ENCODE measurements at regions not wholly inside any gene's neighbourhood (a gene's known extent, or its start where the extent isn't known, plus 50 kb on each side); places are given as distances from the start of the nearest gene placed in this dataset.

DNA sequence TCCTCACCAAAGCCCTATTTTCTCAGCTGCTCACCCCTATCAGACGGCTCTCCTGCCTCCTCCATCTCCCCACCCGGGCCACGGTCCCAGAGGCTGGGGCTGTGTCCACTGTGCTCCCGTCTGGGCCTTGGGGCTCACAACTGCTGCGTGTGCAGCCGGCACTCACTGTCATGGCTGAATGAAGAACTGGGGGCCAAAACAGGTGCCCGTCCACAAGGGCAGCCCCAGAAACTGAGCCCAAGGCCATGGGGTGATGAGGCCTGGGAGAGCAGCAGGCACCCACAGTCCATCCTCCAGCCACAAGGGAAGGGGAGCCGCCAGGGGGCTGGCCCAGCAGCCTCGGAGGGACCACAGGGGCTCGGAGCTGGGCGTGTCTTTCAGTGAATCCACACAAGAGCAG lies 159.5 kb downstream of the DLL1 start:
- H3K4me3 Mint-ChIP-seq: no peak overlapping the region
- no peaks in the 10 kb centered on the region for H3K27me3 Mint-ChIP-seq (ENCODE audit: low read depth)
- no peaks in the 10 kb centered on the region for H3K4me1 Mint-ChIP-seq (ENCODE audit: low read depth)
- no peak overlapping the region for H3K27ac Mint-ChIP-seq
- no peaks in the 10 kb centered on the region for H3K9me3 Mint-ChIP-seq
- H3K36me3 Mint-ChIP-seq (ENCODE audit: low read depth): no peaks in the 10 kb centered on the region
- DNase-seq (ENCODE audit: low spot score): no peak

DNA sequence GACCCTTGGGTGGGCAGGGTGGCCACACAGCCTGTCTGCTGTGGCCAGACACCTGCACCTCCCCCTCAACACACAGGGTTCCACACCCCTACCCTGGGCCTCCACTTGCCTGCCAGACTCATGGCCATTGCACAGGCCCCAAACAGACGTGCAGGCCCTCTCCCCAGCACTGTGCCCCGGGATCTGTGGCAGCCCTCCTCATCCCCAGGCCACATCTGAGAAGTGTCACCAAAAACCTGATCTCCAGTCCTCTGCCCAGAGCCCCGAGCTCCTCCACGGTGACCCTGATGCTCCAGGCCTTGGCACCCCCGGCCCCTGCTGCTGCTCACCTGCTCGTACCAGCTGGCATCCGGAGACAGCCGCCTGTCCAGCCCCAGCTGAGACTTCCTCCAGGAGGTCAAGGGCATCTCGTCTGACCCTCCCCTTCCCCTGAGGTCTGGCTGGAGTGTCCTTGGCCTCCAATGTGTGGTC lies 160.1 kb downstream of the DLL1 start:
- DNase-seq (ENCODE audit: low spot score): no peak
- Mint-ChIP-seq H3K27ac (no peak overlapping the region), H3K4me1 (ENCODE audit: low read depth) (no peaks in the 10 kb centered on the region), H3K4me3 (no peak overlapping the region), H3K27me3 (ENCODE audit: low read depth) (no peaks in the 10 kb centered on the region), H3K9me3 (no peaks in the 10 kb centered on the region), H3K36me3 (ENCODE audit: low read depth) (no peaks in the 10 kb centered on the region)

GRCh38 chr6:170130201-170130621 lies 160.7 kb downstream of the DLL1 start:
- DNase-seq (ENCODE audit: low spot score): no peak
- H3K36me3 Mint-ChIP-seq (ENCODE audit: low read depth): no peaks in the 10 kb centered on the region
- no peak overlapping the region for H3K27ac Mint-ChIP-seq
- H3K27me3 Mint-ChIP-seq (ENCODE audit: low read depth): no peaks in the 10 kb centered on the region
- no peaks in the 10 kb centered on the region for H3K4me1 Mint-ChIP-seq (ENCODE audit: low read depth)
- H3K4me3 Mint-ChIP-seq: no peak overlapping the region
- no peaks in the 10 kb centered on the region for H3K9me3 Mint-ChIP-seq

DNA sequence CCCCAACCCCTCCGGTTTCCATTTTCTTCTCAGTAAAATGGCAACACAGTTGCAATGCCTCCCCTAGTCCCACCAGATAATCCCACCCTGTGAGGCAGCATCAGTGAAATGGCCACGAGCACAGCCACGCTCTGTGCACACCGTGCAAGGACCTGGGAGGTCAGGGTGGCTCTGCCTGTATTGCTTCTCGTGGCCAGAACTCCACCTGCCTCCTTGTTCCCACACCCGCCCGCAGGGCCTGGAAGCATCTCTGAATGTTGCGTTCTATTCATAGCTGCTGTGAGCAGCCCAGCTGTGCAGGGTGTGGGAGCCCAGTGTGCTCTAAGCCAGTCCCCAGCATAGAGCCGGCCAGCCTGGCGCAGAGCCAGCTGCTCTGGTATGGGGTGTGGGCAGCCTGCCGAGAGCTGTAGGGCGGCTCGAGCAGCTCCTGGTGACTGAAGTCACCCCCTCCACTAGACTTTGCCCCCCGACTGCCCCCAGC lies 161.1 kb downstream of the DLL1 start:
- Mint-ChIP-seq H3K36me3 (ENCODE audit: low read depth) (no peaks in the 10 kb centered on the region), H3K27ac (no peak overlapping the region), H3K27me3 (ENCODE audit: low read depth) (no peaks in the 10 kb centered on the region), H3K9me3 (no peaks in the 10 kb centered on the region), H3K4me1 (ENCODE audit: low read depth) (no peaks in the 10 kb centered on the region), H3K4me3 (no peak overlapping the region)
- no peak for DNase-seq (ENCODE audit: low spot score)

- DNase-seq (ENCODE audit: low spot score): no peak
- Mint-ChIP-seq H3K36me3 (ENCODE audit: low read depth) (no peaks in the 10 kb centered on the region), H3K27me3 (ENCODE audit: low read depth) (no peaks in the 10 kb centered on the region), H3K9me3 (no peaks in the 10 kb centered on the region), H3K4me1 (ENCODE audit: low read depth) (no peaks in the 10 kb centered on the region), H3K27ac (no peak overlapping the region), H3K4me3 (no peak overlapping the region)
Observed at GRCh38 chr6:170128811-170129681, 161.8 kb downstream of the DLL1 start.

GRCh38 chr6:170128346-170128745 lies 162.5 kb downstream of the DLL1 start:
- Mint-ChIP-seq H3K36me3 (ENCODE audit: low read depth) (no peaks in the 10 kb centered on the region), H3K27me3 (ENCODE audit: low read depth) (no peaks in the 10 kb centered on the region), H3K27ac (no peak overlapping the region), H3K4me3 (no peak overlapping the region), H3K4me1 (ENCODE audit: low read depth) (no peaks in the 10 kb centered on the region), H3K9me3 (no peaks in the 10 kb centered on the region)
- no peak for DNase-seq (ENCODE audit: low spot score)

- Mint-ChIP-seq H3K9me3 (no peaks in the 10 kb centered on the region), H3K27ac (no peak overlapping the region), H3K4me3 (no peak overlapping the region), H3K4me1 (ENCODE audit: low read depth) (no peaks in the 10 kb centered on the region), H3K27me3 (ENCODE audit: low read depth) (no peaks in the 10 kb centered on the region), H3K36me3 (ENCODE audit: low read depth) (no peaks in the 10 kb centered on the region)
- DNase-seq (ENCODE audit: low spot score): no peak
Observed at GRCh38 chr6:170127151-170127550, 163.7 kb downstream of the DLL1 start.

DNA sequence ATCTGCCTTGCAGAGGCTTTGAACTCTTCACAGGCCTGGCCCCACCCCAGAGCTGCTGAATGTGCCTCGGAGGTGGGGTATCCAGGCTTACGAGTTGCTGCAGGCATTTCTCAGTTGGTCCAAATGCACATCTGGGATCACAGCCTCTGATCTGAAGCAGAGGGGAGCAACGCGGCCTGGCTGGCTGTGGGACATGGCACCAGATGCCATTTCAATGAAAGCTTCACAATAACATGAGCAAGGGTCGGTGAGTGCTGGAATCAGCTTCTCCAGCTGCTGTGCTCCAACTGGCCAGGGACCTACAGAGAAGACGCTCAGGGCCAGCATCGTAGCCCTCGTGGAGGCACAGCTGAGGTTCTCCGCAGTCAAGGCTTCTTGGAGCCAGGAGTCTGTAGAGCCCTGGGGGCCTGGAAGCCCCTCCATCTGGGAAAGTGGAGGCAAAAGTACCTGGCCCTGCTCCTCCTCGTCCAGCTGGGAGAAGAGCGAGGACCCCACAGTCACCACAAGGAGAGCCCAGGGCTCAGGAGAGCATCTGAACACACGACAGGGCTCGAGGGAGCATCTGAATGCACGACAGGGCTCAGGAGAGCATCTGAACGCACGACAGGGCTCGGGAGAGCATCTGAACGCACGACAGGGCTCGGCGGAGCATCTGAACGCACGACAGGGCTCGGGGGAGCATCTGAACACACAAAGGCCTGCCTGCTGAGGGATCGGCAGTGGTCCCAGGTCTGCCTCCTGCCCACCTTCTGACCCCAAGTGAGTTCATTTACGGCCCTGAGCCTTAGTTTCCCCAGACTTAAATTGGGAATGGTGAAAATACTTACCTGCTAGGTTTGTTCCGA lies 165.2 kb downstream of the DLL1 start:
- H3K27me3 Mint-ChIP-seq (ENCODE audit: low read depth): peaks cover 3% of the 10 kb centered on the region
- no peak for DNase-seq (ENCODE audit: low spot score)
- H3K27ac Mint-ChIP-seq: no peak overlapping the region
- no peaks in the 10 kb centered on the region for H3K36me3 Mint-ChIP-seq (ENCODE audit: low read depth)
- no peaks in the 10 kb centered on the region for H3K4me1 Mint-ChIP-seq (ENCODE audit: low read depth)
- H3K9me3 Mint-ChIP-seq: peaks cover 10% of the 10 kb centered on the region
- H3K4me3 Mint-ChIP-seq: no peak overlapping the region

- peaks cover 17% of the 10 kb centered on the region for H3K9me3 Mint-ChIP-seq
- no peaks in the 10 kb centered on the region for H3K4me1 Mint-ChIP-seq (ENCODE audit: low read depth)
- H3K27ac Mint-ChIP-seq: no peak overlapping the region
- H3K36me3 Mint-ChIP-seq (ENCODE audit: low read depth): peaks cover 3% of the 10 kb centered on the region
- peaks cover 3% of the 10 kb centered on the region for H3K27me3 Mint-ChIP-seq (ENCODE audit: low read depth)
- no peak overlapping the region for H3K4me3 Mint-ChIP-seq
- no peak for DNase-seq (ENCODE audit: low spot score)
Observed at GRCh38 chr6:170124836-170125235, 166.0 kb downstream of the DLL1 start.

- Mint-ChIP-seq H3K36me3 (ENCODE audit: low read depth) (peaks cover 3% of the 10 kb centered on the region), H3K27ac (no peak overlapping the region), H3K4me3 (no peak overlapping the region), H3K27me3 (ENCODE audit: low read depth) (peaks cover 3% of the 10 kb centered on the region), H3K4me1 (ENCODE audit: low read depth) (no peaks in the 10 kb centered on the region), H3K9me3 (peaks cover 23% of the 10 kb centered on the region)
- DNase-seq (ENCODE audit: low spot score): no peak
Observed at GRCh38 chr6:170124150-170124549, 166.7 kb downstream of the DLL1 start.

DNA sequence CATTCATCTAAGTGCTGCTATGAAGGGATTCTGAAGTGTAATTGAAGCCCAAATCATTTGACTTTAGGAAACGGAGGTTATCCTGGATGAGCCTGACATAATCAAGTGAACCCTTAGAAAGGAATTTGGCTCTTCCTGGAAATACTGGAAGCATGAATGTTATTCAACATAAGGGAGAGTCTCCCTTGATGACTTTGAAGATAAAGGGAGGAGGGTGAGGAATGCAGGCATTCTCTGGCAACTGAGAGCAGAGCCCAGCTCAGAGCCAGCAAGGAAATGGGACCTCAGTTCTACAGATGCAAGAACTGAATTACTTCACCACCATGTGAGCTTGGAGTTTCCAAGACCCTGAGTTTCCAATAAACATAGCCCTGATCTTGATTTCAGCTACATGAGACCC lies 168.2 kb downstream of the DLL1 start:
- no peak overlapping the region for H3K4me3 Mint-ChIP-seq
- peaks cover 3% of the 10 kb centered on the region for H3K36me3 Mint-ChIP-seq (ENCODE audit: low read depth)
- DNase-seq (ENCODE audit: low spot score): no peak
- H3K27ac Mint-ChIP-seq: no peak overlapping the region
- H3K4me1 Mint-ChIP-seq (ENCODE audit: low read depth): no peaks in the 10 kb centered on the region
- H3K9me3 Mint-ChIP-seq: peaks cover 25% of the 10 kb centered on the region
- peaks cover 3% of the 10 kb centered on the region for H3K27me3 Mint-ChIP-seq (ENCODE audit: low read depth)

DNA sequence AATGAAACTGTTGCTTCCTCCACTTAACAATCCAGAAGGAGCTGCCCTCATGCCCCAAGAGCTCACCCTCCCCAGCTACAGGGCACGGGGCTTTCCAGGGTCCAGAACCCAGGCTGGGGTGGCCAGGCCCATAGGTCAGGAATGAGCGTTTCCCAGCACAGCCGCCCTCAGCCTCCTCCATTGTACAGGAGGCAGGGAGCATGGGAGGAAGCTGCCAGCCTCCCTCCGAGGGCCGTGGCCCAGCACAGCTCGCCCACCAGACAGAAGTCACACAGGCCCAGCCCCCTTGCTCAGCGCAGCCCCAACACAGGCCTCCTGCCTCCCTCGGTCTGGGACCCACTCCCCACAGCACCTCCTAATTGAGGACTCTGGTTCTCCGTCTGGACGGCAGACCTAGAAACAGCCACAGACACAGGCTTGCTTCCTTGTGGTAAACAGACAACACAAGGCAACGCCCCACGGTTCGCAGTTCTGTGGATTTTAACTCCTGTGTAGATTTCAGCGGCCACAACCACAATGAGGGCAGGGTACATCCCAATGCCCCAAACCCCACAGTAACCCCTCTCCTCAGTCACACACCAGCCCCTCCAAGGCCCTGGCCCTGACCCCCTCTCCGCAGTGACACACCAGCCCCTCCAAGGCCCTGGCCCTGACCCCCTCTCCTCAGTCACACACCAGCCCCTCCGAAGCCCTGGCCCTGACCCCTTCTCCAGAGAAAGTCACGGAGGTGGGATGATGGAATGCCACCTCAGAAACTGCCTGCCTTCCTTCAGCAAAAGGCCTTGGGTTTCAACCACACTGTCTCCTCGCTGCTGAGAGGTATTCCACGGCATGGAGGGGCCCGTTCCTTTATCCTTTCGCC lies 173.5 kb downstream of the DLL1 start:
- Mint-ChIP-seq H3K36me3 (ENCODE audit: low read depth) (peaks cover 3% of the 10 kb centered on the region), H3K27me3 (ENCODE audit: low read depth) (peaks cover 3% of the 10 kb centered on the region), H3K4me1 (ENCODE audit: low read depth) (peaks cover 3% of the 10 kb centered on the region), H3K27ac (no peak overlapping the region), H3K4me3 (no peak overlapping the region), H3K9me3 (peaks cover 25% of the 10 kb centered on the region)
- no peak for DNase-seq (ENCODE audit: low spot score)

GRCh38 chr6:170116636-170117035 lies 174.2 kb downstream of the DLL1 start:
- no peak overlapping the region for H3K4me3 Mint-ChIP-seq
- peaks cover 3% of the 10 kb centered on the region for H3K36me3 Mint-ChIP-seq (ENCODE audit: low read depth)
- H3K9me3 Mint-ChIP-seq: peaks cover 23% of the 10 kb centered on the region
- H3K27ac Mint-ChIP-seq: no peak overlapping the region
- peaks cover 2% of the 10 kb centered on the region for H3K27me3 Mint-ChIP-seq (ENCODE audit: low read depth)
- peaks cover 3% of the 10 kb centered on the region for H3K4me1 Mint-ChIP-seq (ENCODE audit: low read depth)
- no peak for DNase-seq (ENCODE audit: low spot score)

Data from T-helper 2 cell treated with Interferon-gamma antibody and Interleukin-4, amounts not matched to agents 5 μg/mL and 100 μg/mL, for 36 hours (primary cell).